NCI-H1417 (cell line): ENCODE measurements at regions not wholly inside any gene's neighbourhood (a gene's known extent, or its start where the extent isn't known, plus 50 kb on each side); places are given as distances from the start of the nearest gene placed in this dataset.
A peak's percentile ranks its signal among the peaks of the same experiment; 100 is the strongest.

ENCODE experiments used
- DNase-seq, 3 experiments: peaks; one replicate each; lab custom pipeline; 2025; lab: John Stamatoyannopoulos, UW

DNA sequence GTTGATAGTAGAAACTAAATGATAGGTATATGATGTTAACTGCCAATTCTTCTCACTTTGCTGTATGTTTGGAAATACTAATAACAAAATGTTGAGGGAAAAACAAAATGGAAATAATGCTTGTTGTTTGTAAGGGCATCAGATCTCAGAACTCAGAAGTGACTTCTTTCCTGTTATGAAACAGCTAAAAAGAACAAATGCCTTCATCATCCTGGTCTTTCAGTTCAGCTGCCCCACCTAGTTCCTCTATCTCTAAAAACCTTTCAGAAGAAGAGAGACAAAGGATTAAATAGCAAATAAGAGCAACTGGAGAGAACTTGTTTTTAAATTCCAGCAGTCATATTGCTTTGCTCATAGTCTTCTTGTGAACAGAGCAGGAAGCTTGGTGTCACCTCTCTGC lies 345.3 kb upstream of the NCAM1 start:
- no peak for DNase-seq

DNA sequence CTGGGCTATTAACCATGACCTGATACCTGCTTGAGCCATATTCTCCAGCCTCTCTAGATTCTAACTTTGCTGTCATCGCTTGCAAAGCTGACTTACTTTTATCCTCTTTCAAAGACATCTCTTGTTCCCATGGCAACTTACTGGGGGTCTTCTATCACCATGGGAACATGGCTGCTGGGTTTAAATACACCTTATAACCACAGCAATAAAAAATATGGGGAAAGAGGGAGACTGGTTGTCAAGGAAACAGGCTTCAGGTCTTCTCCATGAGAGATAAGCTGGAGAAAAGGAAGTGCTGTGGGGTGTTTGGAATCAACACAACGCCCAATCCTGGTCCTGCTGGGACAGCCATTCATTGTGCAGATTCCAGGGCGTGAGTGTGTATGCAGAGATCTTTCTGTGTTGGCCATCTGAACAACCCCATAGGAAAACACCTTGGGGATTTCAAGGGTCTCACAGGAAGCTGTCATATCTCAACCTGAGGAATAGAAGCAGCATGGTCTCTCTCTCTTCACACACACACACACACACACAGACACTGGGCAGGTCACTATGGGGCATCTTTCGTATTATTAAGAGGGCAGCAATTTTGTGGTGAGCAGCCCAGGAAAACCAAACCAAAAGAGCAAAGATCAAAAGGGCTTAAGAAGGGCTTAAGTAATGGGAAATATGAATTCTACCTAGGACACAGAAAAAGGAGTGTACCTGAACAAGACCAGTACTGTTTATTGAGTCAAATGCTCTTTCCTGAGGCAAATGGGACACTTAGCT lies 344.7 kb upstream of the NCAM1 start:
- peak in 1 of 3 experiments; percentile 21 for DNase-seq

DNA sequence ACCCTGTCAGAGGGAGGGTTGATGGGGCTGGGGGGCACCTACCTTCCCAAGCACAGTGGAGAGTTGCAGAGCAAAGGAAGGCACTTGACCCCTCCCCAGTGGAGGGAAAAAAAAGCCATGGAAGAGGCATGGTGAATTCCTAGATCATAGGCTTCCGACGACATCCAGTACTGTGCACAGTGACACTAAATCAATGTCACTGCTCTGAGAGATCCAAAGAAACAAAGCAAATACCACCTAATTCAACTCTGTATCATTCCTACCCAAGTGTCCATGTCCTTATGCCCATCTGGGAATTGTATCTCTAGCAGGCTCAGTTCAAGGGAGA lies 344.2 kb upstream of the NCAM1 start:
- no peak for DNase-seq

DNA sequence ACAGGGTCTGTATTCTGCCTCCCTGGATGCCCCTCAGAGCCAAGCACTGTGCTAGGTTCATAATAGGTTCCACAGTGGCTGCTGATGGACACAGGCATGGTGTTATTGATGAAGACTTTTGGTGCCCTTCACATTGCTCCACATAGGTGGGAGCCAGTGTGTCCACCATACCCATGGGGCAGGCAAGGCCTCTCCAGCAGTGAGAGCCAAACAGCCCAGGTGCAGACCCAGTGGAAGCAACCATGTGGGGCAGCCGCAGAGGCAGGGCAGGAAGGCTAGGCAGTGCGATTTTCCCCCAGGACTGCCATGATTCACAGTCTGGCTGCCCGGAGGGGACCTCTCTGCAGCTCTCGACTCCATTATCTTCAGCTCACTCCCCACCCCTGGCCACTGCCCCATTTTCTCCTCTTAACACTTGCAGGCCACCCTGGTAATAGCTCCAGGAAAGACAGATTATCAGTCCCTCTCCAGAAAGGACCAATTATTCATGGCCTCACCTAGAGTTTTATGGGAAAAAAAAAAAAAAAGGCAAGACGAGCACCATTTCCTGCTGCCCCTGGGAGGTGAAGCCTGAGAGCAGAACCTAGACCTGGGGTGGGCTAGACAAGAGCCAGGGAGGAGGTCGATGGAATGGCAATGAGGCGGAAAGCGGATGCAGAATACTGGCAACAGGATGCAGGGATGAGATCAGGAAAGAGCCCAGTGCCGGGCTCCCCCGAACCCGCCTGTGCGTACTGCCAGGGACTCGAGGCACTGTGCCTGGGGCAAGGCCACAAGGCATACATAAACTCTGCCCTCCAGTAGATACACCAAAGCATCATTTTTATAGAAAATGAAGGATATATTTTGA lies 343.0 kb upstream of the NCAM1 start:
- no peak for DNase-seq

DNA sequence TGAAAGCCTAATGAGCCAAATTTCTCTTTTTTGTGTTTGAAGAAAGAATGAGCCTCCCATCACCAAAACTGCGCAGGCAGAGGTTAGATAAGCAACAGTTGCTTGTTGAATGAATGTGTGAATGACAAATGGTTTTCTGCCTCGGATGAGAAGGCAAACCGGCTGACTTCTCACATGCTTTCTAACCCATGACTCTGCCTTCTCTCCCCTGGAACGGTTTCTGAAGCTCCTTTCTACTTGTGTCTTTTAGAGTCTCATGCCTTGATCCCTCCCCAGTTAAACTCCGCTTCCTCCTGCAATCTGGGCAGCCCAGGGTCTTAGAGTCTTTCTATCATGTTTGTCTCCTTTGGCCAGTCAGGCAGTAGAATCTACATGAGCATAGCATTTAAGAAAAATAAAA lies 342.1 kb upstream of the NCAM1 start:
- no peak for DNase-seq

DNA sequence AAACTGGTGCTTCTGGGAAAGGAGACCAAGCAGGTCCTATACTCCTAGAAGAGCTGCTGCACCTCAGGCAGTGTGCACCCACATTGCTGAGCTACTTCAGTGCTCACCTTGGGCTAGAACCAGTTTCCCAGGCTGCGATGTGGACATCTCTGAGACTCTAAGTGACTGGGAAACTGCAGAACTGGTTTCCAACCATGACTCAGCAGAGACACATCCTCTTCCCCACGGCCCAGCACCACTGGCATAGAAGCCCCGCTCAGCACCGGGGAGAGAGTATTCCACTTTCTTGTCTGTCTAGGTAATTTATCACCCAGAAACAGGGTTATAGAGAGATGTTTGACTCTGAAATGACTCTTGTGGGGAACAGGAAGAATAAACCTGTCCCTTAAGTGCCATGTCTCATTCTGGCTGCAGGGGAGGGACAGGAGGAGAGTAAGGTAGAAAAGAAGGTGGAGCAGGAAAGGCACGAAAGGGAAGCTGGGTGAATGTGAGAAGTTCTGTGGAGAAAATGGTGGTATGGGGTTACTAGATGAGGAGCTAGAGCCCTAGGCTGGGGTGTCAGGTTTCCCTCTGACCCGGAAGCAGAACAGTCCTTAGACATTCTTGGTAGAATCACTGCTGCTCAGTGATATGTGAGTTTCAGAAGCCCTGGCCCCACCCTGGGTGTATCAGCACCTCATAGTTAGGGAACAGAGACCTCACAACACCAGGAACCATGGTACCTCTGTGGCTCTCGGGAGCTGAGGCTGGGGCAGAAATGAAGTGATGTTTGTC lies 340.4 kb upstream of the NCAM1 start:
- no peak for DNase-seq

DNA sequence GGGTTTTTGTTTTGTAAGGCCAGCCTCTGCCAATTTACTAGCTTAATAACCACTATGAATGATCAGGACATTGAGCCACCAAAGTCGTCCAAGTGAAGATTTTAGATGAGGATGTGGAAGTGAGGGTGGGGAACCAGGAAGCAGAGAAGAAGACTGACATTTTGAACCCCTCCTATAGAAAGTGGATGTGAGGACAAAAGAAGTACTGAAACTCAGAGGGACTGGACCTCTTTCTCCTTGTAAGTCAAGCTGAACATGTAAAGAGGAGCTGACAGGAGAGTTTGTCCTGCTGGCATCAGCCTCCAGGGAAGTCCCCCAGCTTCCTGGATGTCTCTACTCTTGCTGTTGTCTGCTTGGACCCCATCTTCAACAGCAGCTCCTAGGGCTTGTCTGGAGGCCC lies 338.2 kb upstream of the NCAM1 start:
- DNase-seq, result no peak

DNA sequence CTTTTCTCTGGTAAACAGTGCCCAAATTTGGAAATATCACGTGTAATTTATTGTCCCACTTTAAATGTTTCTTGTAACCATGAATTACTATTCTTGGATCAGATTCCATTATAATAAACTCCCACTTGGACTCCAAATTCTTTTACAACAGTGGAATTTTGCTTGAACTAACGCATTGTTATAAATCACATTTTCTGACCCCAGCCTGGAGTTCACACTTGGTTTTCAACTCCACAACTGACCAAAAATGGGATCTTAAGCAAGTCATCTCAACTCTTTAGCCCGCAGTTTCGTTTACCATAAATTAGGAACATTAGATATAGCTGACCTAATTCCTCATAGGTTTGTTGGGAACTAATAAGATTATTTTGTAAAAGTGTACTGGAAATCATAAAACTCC lies 336.8 kb upstream of the NCAM1 start:
- DNase-seq, result no peak

DNA sequence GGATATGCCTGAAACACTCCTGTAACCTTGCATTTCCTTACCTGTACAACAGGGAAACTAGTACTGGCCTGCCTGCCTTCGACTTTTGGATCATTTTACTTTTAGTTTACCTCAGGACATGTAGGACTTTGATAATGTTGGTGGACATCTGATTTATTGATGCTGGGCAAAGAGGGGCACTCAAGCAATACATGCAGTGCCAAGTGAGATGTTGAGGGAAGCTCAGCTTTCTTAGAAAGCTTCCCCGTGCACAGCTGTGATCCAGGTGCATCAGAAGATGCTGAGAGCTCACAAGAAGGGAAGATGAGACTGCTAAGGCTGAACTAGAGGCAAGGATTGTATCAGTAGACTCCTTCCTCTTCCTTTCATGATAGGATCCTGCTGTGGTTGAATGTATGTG lies 336.2 kb upstream of the NCAM1 start:
- peak in 1 of 3 experiments; percentile 22 for DNase-seq

DNA sequence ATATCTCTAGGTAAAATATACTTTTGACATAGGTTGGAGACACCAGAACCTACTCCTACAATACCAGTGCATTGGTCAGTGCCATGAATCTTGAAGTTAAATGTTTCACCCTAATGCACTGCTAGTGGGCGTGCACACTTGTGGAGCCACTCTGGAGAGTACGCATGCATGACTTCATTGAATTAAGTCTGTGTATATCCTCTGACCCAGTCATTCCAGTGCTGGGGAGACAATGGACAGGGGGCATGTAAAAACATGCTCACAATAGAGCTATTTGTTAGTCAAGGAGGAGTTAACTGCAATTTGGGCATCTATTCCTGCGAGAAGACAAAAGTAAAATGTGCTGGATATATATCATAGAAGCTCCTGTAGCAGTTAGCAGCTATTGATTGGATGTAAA lies 335.4 kb upstream of the NCAM1 start:
- DNase-seq, result peak in 2 of 3 experiments; percentile 50 to 79

DNA sequence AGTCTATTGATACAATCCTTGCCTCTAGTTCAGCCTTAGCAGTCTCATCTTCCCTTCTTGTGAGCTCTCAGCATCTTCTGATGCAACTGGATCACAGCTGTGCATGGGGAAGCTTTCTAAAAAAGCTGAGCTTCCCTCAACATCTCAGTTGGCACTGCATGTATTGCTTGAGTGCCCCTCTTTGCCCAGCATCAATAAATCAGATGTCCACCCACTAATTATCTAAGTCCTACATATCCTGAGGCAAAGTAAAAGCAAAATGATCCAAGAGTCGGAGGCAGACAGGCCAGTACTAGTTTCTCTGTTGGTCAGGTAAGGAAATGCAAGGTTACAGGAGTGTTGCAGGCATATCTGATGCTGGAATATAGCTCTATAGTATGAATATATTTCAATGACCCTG lies 334.5 kb upstream of the NCAM1 start:
- DNase-seq, result peak in 2 of 3 experiments; percentile 35 to 82

DNA sequence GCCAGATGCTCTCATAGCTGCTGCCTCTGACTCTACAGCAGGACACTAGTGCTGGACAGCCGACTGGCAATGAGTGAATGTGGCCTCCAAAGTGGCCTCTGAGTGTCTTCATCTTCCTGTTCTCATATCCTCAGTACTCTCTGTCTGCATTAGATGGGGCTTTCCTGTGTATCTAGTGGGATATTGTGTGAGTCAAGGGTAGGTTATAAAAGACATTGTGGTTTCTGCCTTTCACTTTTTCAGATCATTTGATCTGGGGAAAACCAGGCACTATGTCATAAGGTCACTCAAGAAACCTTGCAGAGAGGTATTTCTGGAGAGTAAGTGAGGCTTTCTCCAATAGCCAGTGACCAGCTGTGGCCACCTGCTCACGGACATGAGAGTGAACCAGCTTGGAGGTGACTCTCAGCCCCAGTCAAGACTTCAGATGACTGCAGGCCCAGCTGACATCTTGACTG lies 333.6 kb upstream of the NCAM1 start:
- DNase-seq, result no peak

DNA sequence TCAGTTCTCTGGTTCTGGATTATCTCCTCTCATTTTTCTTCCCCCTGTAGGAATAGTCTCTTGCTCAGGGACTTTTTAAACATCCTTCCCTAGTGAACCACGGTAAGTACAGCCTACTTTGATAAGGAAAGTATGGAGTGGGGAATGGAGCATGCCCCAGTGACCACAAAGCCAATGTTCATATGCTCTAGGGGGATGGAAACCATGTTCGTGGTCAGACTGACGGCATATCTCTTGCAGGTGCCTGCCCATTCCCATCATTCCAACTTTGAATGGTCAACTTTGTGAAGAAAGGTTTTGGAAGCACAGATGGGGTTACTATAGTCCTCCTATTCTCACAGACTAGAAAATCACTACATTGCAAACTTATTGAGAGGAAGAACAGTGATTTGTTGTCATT lies 332.5 kb upstream of the NCAM1 start:
- no peak for DNase-seq

DNA sequence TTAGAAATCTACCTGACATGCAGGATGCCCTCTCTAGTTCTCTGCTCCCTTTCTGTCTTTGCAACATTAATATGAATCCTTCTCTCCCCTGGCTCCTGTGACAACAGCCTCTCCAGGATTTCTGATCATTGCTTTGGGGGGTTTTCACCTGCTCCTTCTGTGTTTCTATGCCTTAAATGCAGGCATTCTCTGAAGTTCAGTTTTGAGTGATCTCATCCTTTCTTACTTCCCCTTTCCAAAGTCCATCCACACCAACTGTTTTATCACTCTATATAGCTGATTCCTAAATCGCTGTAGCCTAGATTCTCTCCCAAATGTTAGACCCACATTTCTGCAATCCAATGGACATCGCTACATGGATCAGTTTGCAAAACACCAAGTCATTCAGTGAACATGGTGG lies 330.7 kb upstream of the NCAM1 start:
- DNase-seq, result no peak

DNA sequence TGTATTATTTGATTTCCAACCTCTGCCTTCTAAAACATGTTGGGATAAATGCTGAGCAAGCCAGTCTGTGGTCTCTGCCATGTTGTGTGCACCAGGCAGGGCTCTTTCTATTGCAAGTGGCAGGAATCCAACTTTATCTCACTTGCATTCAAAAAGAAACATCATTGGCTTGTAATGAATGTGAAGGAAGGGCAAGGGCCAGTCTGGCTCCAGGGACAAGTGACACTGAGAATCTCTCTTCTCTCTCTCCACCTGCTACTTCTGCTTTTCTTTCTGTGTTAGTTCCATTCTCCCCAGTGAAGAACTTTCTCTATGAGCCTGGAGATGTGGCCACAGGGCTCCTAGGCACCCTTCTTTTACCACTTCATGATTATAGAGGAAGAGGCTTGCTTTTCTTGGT lies 329.9 kb upstream of the NCAM1 start:
- DNase-seq, result no peak

DNA sequence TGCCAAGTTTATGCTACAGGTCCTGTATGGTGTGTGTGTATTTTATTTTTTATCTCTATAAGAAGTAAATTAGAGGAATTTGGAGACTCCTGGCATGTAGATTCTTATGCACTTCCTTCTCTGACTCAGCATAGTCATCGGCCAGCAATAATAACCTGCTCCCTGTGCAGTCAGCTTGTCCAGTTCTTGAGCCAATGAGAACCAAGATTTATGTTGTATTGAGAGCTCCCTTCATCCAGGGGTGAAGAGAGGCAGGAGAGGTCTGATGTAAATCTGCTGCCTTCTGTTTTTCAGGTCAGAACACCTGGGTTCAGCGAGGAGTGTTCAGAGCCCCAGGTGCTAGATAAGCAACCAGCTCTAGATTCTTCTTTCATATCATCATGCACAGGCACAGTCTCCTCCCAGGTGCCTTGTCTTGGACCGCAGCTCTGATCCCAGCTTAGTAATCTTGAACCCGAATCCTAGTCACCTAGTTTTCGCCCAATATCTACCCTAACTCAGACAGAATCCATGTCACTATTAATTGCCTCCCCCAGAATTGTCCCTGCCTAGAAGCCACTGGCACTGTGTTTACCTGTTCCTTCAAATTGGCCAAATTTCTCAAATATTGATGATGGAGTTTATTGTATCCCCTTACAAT lies 328.2 kb upstream of the NCAM1 start:
- DNase-seq, result no peak

DNA sequence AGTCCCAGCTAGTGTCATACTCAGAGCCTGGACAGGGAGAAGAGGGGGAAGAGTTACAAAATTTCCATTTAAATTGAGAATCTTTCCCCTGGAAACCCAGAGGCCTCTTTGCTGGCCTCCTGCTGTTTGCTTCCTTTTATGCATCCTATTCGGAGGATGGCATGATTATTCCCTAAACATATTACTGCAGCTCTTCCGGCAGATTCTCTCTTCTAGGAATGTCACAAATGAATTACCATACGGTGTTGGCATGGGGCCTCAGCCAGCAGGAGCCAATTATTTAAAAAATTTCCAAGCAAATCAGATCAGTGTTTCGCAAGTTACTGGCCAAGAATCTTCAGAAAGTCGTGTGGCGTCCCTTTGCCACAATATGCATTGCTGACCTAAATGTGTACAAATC lies 326.7 kb upstream of the NCAM1 start:
- no peak for DNase-seq

DNA sequence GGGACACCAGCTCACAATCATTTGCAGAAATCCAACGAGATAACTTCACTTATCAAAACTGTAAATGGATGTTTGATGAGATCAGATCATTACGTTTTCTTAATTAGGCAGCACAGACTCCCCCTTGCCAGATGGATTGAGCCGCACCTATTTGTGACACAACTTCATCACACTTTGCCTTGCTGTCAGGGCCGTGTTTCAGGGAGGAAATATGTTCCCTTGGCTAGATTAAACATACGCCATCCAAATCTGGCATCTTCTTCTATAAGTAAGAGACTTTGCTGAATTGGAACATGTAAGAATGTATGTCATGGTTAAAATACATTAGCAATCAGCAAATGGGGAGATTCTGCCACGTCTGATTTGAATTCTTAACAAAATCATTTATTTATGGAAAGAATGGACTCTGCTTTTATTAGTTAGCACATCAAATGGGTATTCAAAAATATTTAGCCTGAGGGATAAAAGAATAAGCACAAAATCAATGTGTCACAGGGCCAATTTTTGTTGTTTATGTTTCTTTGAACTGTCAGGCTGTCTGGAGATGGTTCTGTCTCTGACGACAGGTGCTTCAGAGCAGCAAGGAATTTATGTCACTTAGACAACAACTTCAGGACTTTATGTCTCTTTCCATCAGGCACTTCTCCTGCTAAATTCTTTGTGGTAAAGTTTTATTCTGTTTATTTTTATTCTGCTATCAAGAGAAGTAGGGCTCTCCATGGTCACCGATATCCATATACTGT lies 326.1 kb upstream of the NCAM1 start:
- DNase-seq, result peak in 1 of 3 experiments; percentile 27

DNA sequence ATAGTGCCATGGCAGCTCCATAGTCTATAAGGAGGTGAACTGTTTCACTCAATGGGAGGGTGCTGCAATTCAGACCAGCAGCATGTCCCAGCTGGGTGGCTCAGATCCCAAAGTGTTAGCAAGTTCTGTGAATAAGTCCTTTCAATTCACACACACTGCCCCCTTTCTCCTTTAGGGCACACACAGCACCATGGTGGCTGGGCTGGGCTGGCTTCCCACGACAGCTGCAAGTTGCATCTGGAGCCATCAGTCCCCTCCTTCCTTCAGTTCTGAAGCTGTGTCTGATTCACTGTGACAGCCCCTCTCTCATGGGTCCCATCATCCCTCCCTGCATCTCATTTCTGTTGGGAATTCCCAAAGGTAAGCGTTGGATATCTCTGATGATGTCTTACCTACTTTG lies 324.1 kb upstream of the NCAM1 start:
- no peak for DNase-seq

DNA sequence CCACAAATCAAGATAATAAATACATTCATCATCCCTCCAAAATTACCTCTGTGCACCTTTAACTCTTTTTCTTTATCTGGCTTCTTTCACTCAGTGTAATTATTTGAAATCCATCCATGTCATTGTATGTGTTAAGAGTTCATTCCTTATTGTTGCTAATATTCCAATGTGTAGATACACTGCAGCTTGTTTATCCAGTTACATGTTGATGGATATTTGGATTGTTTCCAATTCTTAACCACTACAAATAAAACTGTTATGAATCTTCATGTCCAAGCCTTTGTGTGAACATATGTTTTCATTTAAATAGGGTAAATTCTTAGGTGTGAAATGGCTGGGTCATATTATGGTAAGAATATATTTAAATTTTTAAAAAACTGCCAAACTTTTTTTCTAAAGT lies 323.3 kb upstream of the NCAM1 start:
- peak in 1 of 3 experiments; percentile 62 for DNase-seq

DNA sequence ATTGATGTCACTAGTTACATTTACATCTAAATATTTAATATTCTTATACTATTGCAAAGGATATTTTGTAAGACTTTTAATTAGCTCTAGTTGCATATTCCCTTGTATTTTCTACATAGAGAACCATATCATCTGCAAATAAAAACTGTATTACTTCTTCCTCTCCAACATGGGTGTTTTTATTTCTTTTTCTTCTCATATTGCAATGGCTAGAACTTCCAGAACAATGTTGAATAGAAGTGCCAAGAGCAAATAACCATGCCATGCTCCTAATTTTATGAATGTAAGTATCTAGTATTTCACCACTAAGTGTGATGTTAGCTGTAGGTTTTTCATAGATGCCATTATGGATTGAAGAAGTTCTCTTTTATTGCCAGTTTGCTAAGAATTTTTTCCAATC lies 321.8 kb upstream of the NCAM1 start:
- DNase-seq, result no peak
